Stimulated activated CD8-positive, alpha-beta memory T cell treated with anti-CD3 and anti-CD28 coated beads, Interleukin-2, amount 100 ng/mL, for 48 hours (primary cell): ENCODE measurements at regions not wholly inside any gene's neighbourhood (a gene's known extent, or its start where the extent isn't known, plus 50 kb on each side); places are given as distances from the start of the nearest gene placed in this dataset.
A peak's percentile ranks its signal among the peaks of the same experiment; 100 is the strongest.

Experiments
- DNase-seq, 2 donors: peaks; one replicate each; pipeline ENCODE4 v3.0.0-alpha.2; 2020; ENCODE audit warnings: low read depth in 2 of 2

GRCh38 chr1:58997637-58998036, 213.8 kb upstream of the JUN start:
- DNase-seq: no peak

GRCh38 chr1:58999676-59000075, 215.8 kb upstream of the JUN start:
- DNase-seq: no peak

GRCh38 chr1:59004755-59005154, 220.9 kb upstream of the JUN start:
- no peak for DNase-seq

GRCh38 chr1:59005491-59006288, 221.8 kb upstream of the JUN start:
- DNase-seq: no peak

- DNase-seq: no peak
Observed at GRCh38 chr1:59006289-59006658, 222.4 kb upstream of the JUN start.

- no peak for DNase-seq
Observed at GRCh38 chr1:59006932-59007331, 223.1 kb upstream of the JUN start.

- no peak for DNase-seq
Observed at GRCh38 chr1:59007429-59007819, 223.6 kb upstream of the JUN start.

GRCh38 chr1:59007820-59008598, 224.2 kb upstream of the JUN start:
- DNase-seq: peak; percentile 24 to 35

GRCh38 chr1:59008599-59009347, 224.9 kb upstream of the JUN start:
- no peak for DNase-seq

GRCh38 chr1:59011663-59012062, 227.8 kb upstream of the JUN start:
- DNase-seq: no peak

GRCh38 chr1:59012378-59012777, 228.5 kb upstream of the JUN start:
- no peak for DNase-seq

- no peak for DNase-seq
Observed at GRCh38 chr1:59013276-59013927, 229.6 kb upstream of the JUN start.

GRCh38 chr1:59013928-59014279, 230.1 kb upstream of the JUN start:
- no peak for DNase-seq

- DNase-seq: no peak
Observed at GRCh38 chr1:59014827-59015226, 231.0 kb upstream of the JUN start.

GRCh38 chr1:59015708-59016107, 231.9 kb upstream of the JUN start:
- no peak for DNase-seq

- no peak for DNase-seq
Observed at GRCh38 chr1:59016390-59016789, 232.5 kb upstream of the JUN start.

GRCh38 chr1:59017501-59018231, 233.8 kb upstream of the JUN start:
- DNase-seq: no peak

GRCh38 chr1:59018446-59018845, 234.6 kb upstream of the JUN start:
- no peak for DNase-seq

- DNase-seq: no peak
Observed at GRCh38 chr1:59018860-59019259, 235.0 kb upstream of the JUN start.

GRCh38 chr1:59020151-59020997, 236.5 kb upstream of the JUN start:
- no peak for DNase-seq

- no peak for DNase-seq
Observed at GRCh38 chr1:59022199-59022598, 238.4 kb upstream of the JUN start.
